Astrocyte of the cerebellum (primary cell): ENCODE measurements at regions not wholly inside any gene's neighbourhood (a gene's known extent, or its start where the extent isn't known, plus 50 kb on each side); places are given as distances from the start of the nearest gene placed in this dataset.

ENCODE experiments used
- DNase-seq: peaks from one replicate; pipeline ENCODE4 v3.0.0-alpha.2; 2011; ENCODE audit warnings: low read depth
- H3K4me3 ChIP-seq: 2 replicates; pipeline ENCODE4 v1.5.1; 2011; ENCODE audit warnings: mild to moderate bottlenecking, low read depth, low read length, moderate library complexity
- CTCF ChIP-seq: IDR thresholded peaks from 2 replicates; pipeline ENCODE4 v1.5.1; 2012; ENCODE audit warnings: low read length, low read depth, moderate library complexity, mild to moderate bottlenecking; ENCODE audit errors: missing control alignments
- in situ Hi-C: cut with HindIII; loops from 2 replicates; pipeline ENCODE4 v1.10.0; 2017; ENCODE audit warnings: low sequenced_read_pairs

GRCh38 chr3:3551981-3552380, 247.2 kb upstream of the LRRN1 start:
- no peak for DNase-seq
- TF ChIP-seq CTCF = no peak
- in situ Hi-C loops = no loop called here
- H3K4me3 ChIP-seq = no peak overlapping the region

DNA sequence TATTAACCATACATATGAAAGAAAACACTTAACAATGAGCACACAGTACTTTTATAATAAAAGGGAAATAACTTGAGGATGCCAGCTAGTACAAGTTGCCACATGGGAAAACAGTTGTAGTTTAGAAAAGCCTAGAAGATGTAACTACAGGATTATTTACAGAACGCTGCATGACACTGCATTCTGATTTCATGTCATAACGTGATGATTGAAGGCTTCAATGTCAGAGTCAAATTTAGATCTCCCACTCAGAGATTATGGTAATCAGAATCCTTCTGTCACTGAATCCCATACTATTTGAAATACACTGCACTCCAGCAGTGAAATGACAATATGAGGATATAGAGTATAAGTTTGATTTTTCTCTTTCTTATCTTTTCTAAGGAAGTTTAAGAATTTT, 253.9 kb upstream of the LRRN1 start:
- TF ChIP-seq CTCF = no peak
- DNase-seq = no peak
- in situ Hi-C loops = no loop called here
- H3K4me3 ChIP-seq = no peak overlapping the region

- no peak overlapping the region for H3K4me3 ChIP-seq
- in situ Hi-C loops = no loop called here
- DNase-seq = no peak
- TF ChIP-seq CTCF = no peak
Observed at GRCh38 chr3:3538451-3538850, 260.8 kb upstream of the LRRN1 start.

DNA sequence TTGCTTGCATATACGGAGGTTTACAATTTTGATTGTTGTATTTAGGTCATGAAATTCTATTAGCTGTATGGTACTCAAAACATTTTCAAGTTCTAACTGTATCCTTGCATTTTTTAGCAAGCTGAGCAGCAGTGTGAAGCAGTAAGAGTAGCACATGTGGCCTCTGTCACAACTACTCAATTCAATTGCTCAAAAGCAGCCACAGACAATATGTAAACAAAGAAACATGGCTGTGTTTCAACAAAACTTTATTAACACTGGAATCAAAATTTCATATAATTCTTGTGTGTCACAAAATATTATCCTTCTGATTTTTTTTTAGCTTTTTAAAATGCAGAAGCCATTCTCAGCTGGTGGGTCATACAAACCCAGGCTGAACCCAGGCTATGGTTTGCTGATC, 266.7 kb upstream of the LRRN1 start:
- no peak overlapping the region for H3K4me3 ChIP-seq
- in situ Hi-C loops = no loop called here
- no peak for TF ChIP-seq CTCF
- DNase-seq = no peak

GRCh38 chr3:3531476-3531875, 267.8 kb upstream of the LRRN1 start:
- DNase-seq = no peak
- no peak overlapping the region for H3K4me3 ChIP-seq
- in situ Hi-C loops = no loop called here
- no peak for TF ChIP-seq CTCF

DNA sequence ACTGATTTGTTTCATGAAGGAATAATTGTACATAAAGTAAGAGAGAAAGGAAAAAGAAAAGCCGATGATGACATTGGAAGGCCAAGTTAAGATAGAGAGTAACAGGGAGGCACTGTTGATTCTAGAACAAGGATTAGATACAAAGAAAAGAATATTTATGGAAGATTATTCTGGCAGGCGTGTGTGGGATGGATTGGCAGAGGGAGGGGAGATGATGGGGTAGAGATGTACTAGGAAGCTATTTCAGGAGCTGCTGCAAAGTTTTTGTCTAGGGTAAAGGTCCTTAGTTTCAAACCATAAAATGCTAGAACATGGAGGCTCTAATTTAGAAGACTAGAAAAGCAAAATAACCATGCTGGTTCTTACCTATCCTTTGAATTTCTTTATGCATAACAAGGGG, 280.0 kb upstream of the LRRN1 start:
- in situ Hi-C loops = no loop called here
- no peak for DNase-seq

More for the DNA sequence above, 280.0 kb upstream of the LRRN1 start:
- TF ChIP-seq CTCF = no peak
- no peak overlapping the region for H3K4me3 ChIP-seq
